ENCODE measurements at regions not wholly inside any gene's neighbourhood (a gene's known extent, or its start where the extent isn't known, plus 50 kb on each side); places are given as distances from the start of the nearest gene placed in this dataset.

- DNase-seq (no peak), ATAC-seq (ENCODE audit: insufficient read depth, low read depth) (no peak)
- no peaks in the 10 kb centered on the region for H3K36me3 ChIP-seq (ENCODE audit: insufficient read depth, low read length)
Observed at GRCh38 chr6:19087296-19087695, 700.1 kb downstream of the RNF144B start.

GRCh38 chr6:19087897-19088296 lies 700.7 kb downstream of the RNF144B start:
- Histone ChIP-seq H4K20me1 (ENCODE audit: insufficient read depth, low read length) (no peaks in the 10 kb centered on the region), H3K79me2 (ENCODE audit: insufficient read depth, low read length) (no peaks in the 10 kb centered on the region), H3K36me3 (ENCODE audit: insufficient read depth, low read length) (no peaks in the 10 kb centered on the region), H3K9me3 (ENCODE audit: insufficient read depth, low read length, severe bottlenecking) (no peaks in the 10 kb centered on the region), H3K27ac (ENCODE audit: low read length) (no peak overlapping the region), H3K4me3 (ENCODE audit: low read depth in 1 of 2, low read length in 2 of 2) (no peak overlapping the region), H3K27me3 (ENCODE audit: insufficient read depth, low read length, poor library complexity) (no peaks in the 10 kb centered on the region), H3K4me1 (ENCODE audit: insufficient read depth, low read length) (no peaks in the 10 kb centered on the region), H3K9ac (ENCODE audit: low read depth, low read length) (no peak overlapping the region), H3K4me2 (ENCODE audit: insufficient read depth, low read length) (no peak overlapping the region), H2AFZ (ENCODE audit: low read depth, low read length) (no peak overlapping the region)
- TF ChIP-seq EZH2 (IDR thresholded peaks at IDR 0.05; ENCODE audit: borderline replicate concordance, low read depth, low read length, severe bottlenecking) (no peak), CTCF (IDR thresholded peaks at IDR 0.05; ENCODE audit: borderline replicate concordance, extremely low read depth, low read length, poor library complexity, severe bottlenecking) (no peak)
- no peak for ATAC-seq (ENCODE audit: insufficient read depth, low read depth)
- no peak for DNase-seq

More at GRCh38 chr6:19087296-19087695, 700.1 kb downstream of the RNF144B start:
- Histone ChIP-seq H3K9ac (ENCODE audit: low read depth, low read length) (no peak overlapping the region), H4K20me1 (ENCODE audit: insufficient read depth, low read length) (no peaks in the 10 kb centered on the region), H3K4me2 (ENCODE audit: insufficient read depth, low read length) (no peak overlapping the region), H3K4me1 (ENCODE audit: insufficient read depth, low read length) (no peaks in the 10 kb centered on the region), H3K79me2 (ENCODE audit: insufficient read depth, low read length) (no peaks in the 10 kb centered on the region), H3K9me3 (ENCODE audit: insufficient read depth, low read length, severe bottlenecking) (no peaks in the 10 kb centered on the region), H3K27ac (ENCODE audit: low read length) (no peak overlapping the region), H2AFZ (ENCODE audit: low read depth, low read length) (no peak overlapping the region), H3K4me3 (ENCODE audit: low read depth in 1 of 2, low read length in 2 of 2) (no peak overlapping the region), H3K27me3 (ENCODE audit: insufficient read depth, low read length, poor library complexity) (no peaks in the 10 kb centered on the region)
- TF ChIP-seq EZH2 (IDR thresholded peaks at IDR 0.05; ENCODE audit: borderline replicate concordance, low read depth, low read length, severe bottlenecking) (no peak), CTCF (IDR thresholded peaks at IDR 0.05; ENCODE audit: borderline replicate concordance, extremely low read depth, low read length, poor library complexity, severe bottlenecking) (no peak)

GRCh38 chr6:19100752-19101151 lies 713.6 kb downstream of the RNF144B start:
- Histone ChIP-seq H3K4me2 (ENCODE audit: insufficient read depth, low read length) (no peak overlapping the region), H4K20me1 (ENCODE audit: insufficient read depth, low read length) (no peaks in the 10 kb centered on the region), H3K79me2 (ENCODE audit: insufficient read depth, low read length) (no peaks in the 10 kb centered on the region), H3K4me3 (ENCODE audit: low read depth in 1 of 2, low read length in 2 of 2) (no peak overlapping the region), H3K9me3 (ENCODE audit: insufficient read depth, low read length, severe bottlenecking) (no peaks in the 10 kb centered on the region), H3K4me1 (ENCODE audit: insufficient read depth, low read length) (no peaks in the 10 kb centered on the region), H3K36me3 (ENCODE audit: insufficient read depth, low read length) (no peaks in the 10 kb centered on the region), H3K9ac (ENCODE audit: low read depth, low read length) (no peak overlapping the region), H3K27ac (ENCODE audit: low read length) (no peak overlapping the region), H3K27me3 (ENCODE audit: insufficient read depth, low read length, poor library complexity) (no peaks in the 10 kb centered on the region), H2AFZ (ENCODE audit: low read depth, low read length) (no peak overlapping the region)
- DNase-seq (no peak), ATAC-seq (ENCODE audit: insufficient read depth, low read depth) (no peak)
- TF ChIP-seq EZH2 (IDR thresholded peaks at IDR 0.05; ENCODE audit: borderline replicate concordance, low read depth, low read length, severe bottlenecking) (no peak), CTCF (IDR thresholded peaks at IDR 0.05; ENCODE audit: borderline replicate concordance, extremely low read depth, low read length, poor library complexity, severe bottlenecking) (no peak)

GRCh38 chr6:19102936-19103335 lies 715.8 kb downstream of the RNF144B start:
- H3K4me2 ChIP-seq (ENCODE audit: insufficient read depth, low read length): no peak overlapping the region
- no peaks in the 10 kb centered on the region for H3K4me1 ChIP-seq (ENCODE audit: insufficient read depth, low read length)
- no peaks in the 10 kb centered on the region for H3K9me3 ChIP-seq (ENCODE audit: insufficient read depth, low read length, severe bottlenecking)
- no peaks in the 10 kb centered on the region for H3K79me2 ChIP-seq (ENCODE audit: insufficient read depth, low read length)
- H3K36me3 ChIP-seq (ENCODE audit: insufficient read depth, low read length): no peaks in the 10 kb centered on the region
- no peak for TF ChIP-seq CTCF (IDR thresholded peaks at IDR 0.05; ENCODE audit: borderline replicate concordance, extremely low read depth, low read length, poor library complexity, severe bottlenecking)
- no peak for TF ChIP-seq EZH2 (IDR thresholded peaks at IDR 0.05; ENCODE audit: borderline replicate concordance, low read depth, low read length, severe bottlenecking)
- DNase-seq (no peak), ATAC-seq (ENCODE audit: insufficient read depth, low read depth) (no peak)
- no peak overlapping the region for H3K9ac ChIP-seq (ENCODE audit: low read depth, low read length)
- H3K27me3 ChIP-seq (ENCODE audit: insufficient read depth, low read length, poor library complexity): no peaks in the 10 kb centered on the region
- H3K27ac ChIP-seq (ENCODE audit: low read length): no peak overlapping the region
- no peak overlapping the region for H3K4me3 ChIP-seq (ENCODE audit: low read depth in 1 of 2, low read length in 2 of 2)
- no peak overlapping the region for H2AFZ ChIP-seq (ENCODE audit: low read depth, low read length)
- H4K20me1 ChIP-seq (ENCODE audit: insufficient read depth, low read length): no peaks in the 10 kb centered on the region
